ENCODE measurements at regions not wholly inside any gene's neighbourhood (a gene's known extent, or its start where the extent isn't known, plus 50 kb on each side); places are given as distances from the start of the nearest gene placed in this dataset.
"Not testable (repeated sequence)": the region's sequence is repeated elsewhere in the genome, so short reads cannot be mapped to it uniquely, and the experiment has no call there.

DNA sequence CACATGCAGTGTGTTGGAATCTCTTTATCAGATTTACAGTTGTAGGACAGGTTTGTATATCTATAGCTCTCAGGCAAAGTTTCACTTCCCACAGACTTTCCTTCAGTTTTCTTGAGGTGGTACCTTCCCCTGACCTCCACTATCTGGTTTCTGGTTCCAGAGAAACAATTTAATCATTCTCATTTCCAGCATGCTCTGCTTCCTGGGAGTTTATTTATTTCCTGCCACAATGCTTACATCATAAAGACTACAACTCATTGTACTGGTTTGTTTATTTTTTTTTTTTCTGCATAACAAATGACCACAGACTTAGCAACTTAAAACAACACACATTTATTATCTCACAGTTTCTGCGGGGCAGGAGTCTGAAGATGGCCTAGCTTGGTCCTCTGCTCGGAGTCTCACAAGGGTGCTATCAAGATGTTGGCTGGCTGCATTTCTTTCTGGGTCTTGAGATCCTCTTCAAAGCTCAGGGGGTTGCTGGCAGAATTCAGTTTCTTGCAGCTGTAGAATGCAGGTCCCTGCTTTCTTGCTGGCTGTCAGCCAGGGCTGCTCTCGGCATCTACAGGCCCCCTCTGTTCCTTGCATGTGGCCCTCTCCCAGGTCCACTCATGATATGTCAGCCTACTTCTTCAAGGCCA is 247.7 kb downstream of the ENC1 start:
- TF ChIP-seq POLR2A (IDR thresholded peaks at IDR 0.05; ENCODE audit: low read depth, low read length) (no peak), TAF1 (IDR thresholded peaks at IDR 0.05; ENCODE audit: borderline replicate concordance, low read depth, low read length) (no peak), POLR2AphosphoS5 (IDR thresholded peaks at IDR 0.05; ENCODE audit: low read depth, low read length) (no peak)
- FAIRE-seq = no peak
- no peak for DNase-seq (ENCODE audit: insufficient read length)

DNA sequence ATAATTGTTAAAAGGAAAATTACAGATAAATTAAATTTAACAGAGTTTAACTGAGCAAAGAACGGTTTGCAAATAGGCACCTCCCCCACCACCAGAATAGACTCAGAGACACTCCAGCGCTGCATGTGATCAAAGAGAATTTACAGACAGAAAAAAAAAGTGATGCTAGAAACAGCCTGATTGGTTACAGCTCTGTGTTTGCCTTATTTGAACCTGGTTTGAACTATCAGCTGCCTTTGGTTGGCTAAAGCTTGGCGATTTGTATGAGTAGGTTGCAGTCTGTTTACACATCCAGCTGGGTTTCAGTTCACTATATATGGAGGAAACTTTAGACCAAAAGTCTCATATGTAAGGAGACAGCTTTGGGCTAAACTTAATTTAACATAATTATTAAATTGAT is 249.1 kb downstream of the ENC1 start:
- FAIRE-seq (no peak), DNase-seq (ENCODE audit: insufficient read length) (no peak)
- no peak for TF ChIP-seq POLR2AphosphoS5 (IDR thresholded peaks at IDR 0.05; ENCODE audit: low read depth, low read length)
- TF ChIP-seq POLR2A (IDR thresholded peaks at IDR 0.05; ENCODE audit: low read depth, low read length) = no peak
- no peak for TF ChIP-seq TAF1 (IDR thresholded peaks at IDR 0.05; ENCODE audit: borderline replicate concordance, low read depth, low read length)

- TF ChIP-seq POLR2A (IDR thresholded peaks at IDR 0.05; ENCODE audit: low read depth, low read length) (no peak), POLR2AphosphoS5 (IDR thresholded peaks at IDR 0.05; ENCODE audit: low read depth, low read length) (no peak), TAF1 (IDR thresholded peaks at IDR 0.05; ENCODE audit: borderline replicate concordance, low read depth, low read length) (no peak)
- FAIRE-seq (no peak), DNase-seq (ENCODE audit: insufficient read length) (no peak)
These were observed 249.7 kb downstream of the ENC1 start for GRCh38 chr5:74390822-74391221.

DNA sequence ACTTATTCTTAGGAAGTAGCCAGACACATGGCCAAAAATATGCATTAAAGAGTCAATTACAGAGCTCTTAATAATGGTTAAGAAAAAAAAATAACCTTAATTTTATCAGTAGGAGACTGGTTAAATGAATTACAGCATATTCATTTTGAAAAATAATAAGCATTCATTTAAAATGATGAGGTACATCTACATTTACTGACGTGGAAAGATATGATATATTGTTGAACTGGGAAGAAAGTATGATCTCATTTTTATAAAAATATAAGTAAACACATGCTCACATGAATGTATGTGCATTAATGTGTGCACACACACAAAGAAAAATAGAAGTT is 250.3 kb downstream of the ENC1 start:
- DNase-seq (ENCODE audit: insufficient read length) (no peak), FAIRE-seq (no peak)
- no peak for TF ChIP-seq POLR2A (IDR thresholded peaks at IDR 0.05; ENCODE audit: low read depth, low read length)

- no peak for FAIRE-seq
- no peak for DNase-seq (ENCODE audit: insufficient read length)
- TF ChIP-seq POLR2A (IDR thresholded peaks at IDR 0.05; ENCODE audit: low read depth, low read length) = no peak
- TF ChIP-seq TAF1 (IDR thresholded peaks at IDR 0.05; ENCODE audit: borderline replicate concordance, low read depth, low read length) = no peak
- no peak for TF ChIP-seq POLR2AphosphoS5 (IDR thresholded peaks at IDR 0.05; ENCODE audit: low read depth, low read length)
These were observed 250.8 kb downstream of the ENC1 start for GRCh38 chr5:74389531-74390305.

DNA sequence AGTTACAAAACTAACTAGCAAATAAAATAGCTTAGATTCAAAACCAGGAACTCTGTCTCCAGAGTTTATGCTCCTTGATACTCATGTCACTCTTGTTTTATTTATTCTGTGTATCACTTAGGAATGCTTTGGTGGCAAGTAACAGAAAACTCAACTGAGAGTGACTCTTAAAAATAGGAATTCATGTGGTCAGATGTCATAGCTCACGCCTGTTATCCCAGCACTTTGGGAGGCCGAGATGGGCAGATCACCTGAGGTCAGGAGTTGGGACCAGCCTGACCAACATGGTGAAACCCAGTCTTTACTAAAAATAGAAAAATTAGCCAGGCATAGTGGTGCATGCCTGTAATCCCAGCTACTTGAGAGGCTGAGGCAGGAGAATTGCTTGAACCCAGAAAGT is 252.1 kb downstream of the ENC1 start:
- not testable (repeated sequence) for FAIRE-seq; DNase-seq (ENCODE audit: insufficient read length)

GRCh38 chr5:74386571-74387334 is 253.8 kb downstream of the ENC1 start:
- FAIRE-seq (no peak), DNase-seq (ENCODE audit: insufficient read length) (no peak)
- TF ChIP-seq POLR2AphosphoS5 (IDR thresholded peaks at IDR 0.05; ENCODE audit: low read depth, low read length) (no peak), TAF1 (IDR thresholded peaks at IDR 0.05; ENCODE audit: borderline replicate concordance, low read depth, low read length) (no peak), POLR2A (IDR thresholded peaks at IDR 0.05; ENCODE audit: low read depth, low read length) (no peak)

DNA sequence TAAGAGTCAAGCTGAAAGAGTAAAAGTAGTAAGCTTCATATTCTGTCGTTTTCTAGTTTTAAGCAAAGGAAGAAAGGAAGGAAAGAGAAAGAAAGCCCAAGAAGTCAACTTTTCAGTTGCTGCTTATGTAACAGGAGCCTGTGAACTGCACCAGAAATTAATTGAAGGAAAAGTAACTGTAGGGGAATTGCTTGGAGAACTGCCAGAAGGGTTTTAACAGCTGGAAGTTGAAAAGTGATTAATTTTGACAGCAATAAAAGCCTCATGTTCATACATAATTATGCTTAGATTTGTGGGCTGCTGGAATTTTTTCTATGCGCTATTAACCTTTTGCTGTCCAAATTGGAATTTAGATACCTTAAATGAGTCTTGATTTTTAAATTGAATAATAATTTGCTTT is 255.7 kb downstream of the ENC1 start:
- DNase-seq (ENCODE audit: insufficient read length) (no peak), FAIRE-seq (no peak)
- TF ChIP-seq POLR2A (IDR thresholded peaks at IDR 0.05; ENCODE audit: low read depth, low read length) (no peak), TAF1 (IDR thresholded peaks at IDR 0.05; ENCODE audit: borderline replicate concordance, low read depth, low read length) (no peak), POLR2AphosphoS5 (IDR thresholded peaks at IDR 0.05; ENCODE audit: low read depth, low read length) (no peak)

DNA sequence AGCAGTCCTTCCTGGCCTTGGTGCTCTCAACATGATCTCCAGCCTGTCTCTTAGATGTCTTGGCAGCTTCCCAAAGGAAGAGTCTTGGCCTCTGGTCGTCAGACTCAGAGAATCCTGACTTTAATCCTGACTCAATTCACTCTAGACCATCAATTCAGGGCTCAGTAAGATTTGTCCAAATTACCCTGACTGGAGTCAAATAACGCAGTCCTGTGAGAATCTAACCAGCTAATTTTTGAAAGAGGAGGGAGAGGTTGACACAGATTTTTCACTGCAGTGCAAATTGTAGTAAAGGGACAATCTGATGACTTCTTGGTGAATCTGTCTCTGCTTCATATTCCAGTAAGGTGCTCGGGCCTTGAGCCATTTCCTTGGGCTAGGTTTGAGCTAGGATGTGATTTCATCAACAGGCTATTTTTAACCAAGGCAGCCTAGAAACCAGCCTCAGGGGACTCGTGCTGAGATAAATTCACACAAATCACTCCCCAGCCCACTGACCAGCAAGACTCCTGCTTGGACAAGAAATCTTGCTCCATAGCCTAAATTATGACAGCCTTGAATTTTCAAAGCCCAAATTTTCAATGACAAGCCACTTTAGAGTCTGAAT is 257.4 kb downstream of the ENC1 start:
- no peak for DNase-seq (ENCODE audit: insufficient read length)
- no peak for TF ChIP-seq POLR2AphosphoS5 (IDR thresholded peaks at IDR 0.05; ENCODE audit: low read depth, low read length)
- no peak for TF ChIP-seq POLR2A (IDR thresholded peaks at IDR 0.05; ENCODE audit: low read depth, low read length)
- TF ChIP-seq TAF1 (IDR thresholded peaks at IDR 0.05; ENCODE audit: borderline replicate concordance, low read depth, low read length) = no peak
- no peak for FAIRE-seq

DNA sequence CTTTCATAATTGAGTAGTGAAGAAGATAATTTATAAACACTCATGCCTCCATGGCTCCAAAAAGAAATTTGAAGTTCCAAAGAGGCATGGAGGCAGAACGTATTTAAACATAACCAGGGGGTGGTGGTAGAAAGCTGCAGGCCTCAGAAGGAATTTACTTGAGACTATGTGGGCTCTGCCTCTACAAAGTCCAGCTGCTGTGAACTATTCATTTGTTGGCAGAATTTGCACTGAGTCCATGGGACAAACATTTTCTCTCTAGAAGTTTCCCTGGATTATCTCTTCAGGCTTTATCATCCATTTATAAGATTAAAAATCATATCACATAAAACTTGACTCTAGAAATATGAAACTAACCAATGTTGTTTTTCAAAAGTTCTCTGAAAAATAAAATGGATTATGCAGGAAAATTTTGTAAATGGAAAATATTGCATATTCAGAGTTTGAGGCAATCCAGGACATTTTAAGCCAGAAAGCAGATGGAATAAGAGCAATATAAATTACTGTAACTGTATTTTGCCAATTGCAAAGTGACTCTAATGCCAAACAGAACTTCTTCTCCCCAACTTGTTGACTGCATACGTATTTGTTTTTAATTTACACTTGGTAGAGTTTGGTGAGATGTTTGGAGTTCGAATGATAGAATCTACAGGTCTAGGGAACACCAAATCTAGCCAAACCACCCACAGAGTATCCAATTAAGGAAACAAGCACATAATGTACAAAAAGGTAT is 258.2 kb downstream of the ENC1 start:
- FAIRE-seq = no peak
- no peak for DNase-seq (ENCODE audit: insufficient read length)
- no peak for TF ChIP-seq POLR2A (IDR thresholded peaks at IDR 0.05; ENCODE audit: low read depth, low read length)
- no peak for TF ChIP-seq TAF1 (IDR thresholded peaks at IDR 0.05; ENCODE audit: borderline replicate concordance, low read depth, low read length)
- no peak for TF ChIP-seq POLR2AphosphoS5 (IDR thresholded peaks at IDR 0.05; ENCODE audit: low read depth, low read length)

DNA sequence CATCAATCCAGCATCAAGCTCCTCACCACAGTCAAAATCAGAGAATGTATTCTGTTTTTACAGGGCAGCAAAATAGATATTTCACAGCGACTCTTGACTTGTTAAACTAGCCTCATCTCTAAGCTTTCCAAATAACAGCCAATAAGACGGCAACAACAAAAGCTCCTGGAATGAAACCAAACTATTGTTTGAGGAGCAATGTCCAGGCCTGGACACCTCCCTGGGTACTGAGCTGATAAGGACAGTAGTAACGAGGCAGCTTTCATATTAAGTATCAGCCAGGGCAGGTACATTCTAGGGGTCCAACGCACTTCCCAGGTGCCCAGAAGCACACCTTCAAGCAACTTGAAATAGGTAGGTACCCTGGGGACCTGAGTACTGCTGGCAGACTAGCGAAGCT is 260.3 kb downstream of the ENC1 start:
- DNase-seq (ENCODE audit: insufficient read length) (no peak), FAIRE-seq (no peak)
- TF ChIP-seq POLR2AphosphoS5 (IDR thresholded peaks at IDR 0.05; ENCODE audit: low read depth, low read length) (no peak), TAF1 (IDR thresholded peaks at IDR 0.05; ENCODE audit: borderline replicate concordance, low read depth, low read length) (no peak), POLR2A (IDR thresholded peaks at IDR 0.05; ENCODE audit: low read depth, low read length) (no peak)
